ENCODE measurements at regions not wholly inside any gene's neighbourhood (a gene's known extent, or its start where the extent isn't known, plus 50 kb on each side); places are given as distances from the start of the nearest gene placed in this dataset.

- TF ChIP-seq POLR2A (IDR thresholded peaks at IDR 0.05), result no peak
- no peak for TF ChIP-seq CTCF (IDR thresholded peaks at IDR 0.05)
Observed at GRCh38 chr13:74206855-74207254, 72.7 kb upstream of the KLF12 start.
